NCI-H1048 (cell line): ENCODE measurements at regions not wholly inside any gene's neighbourhood (a gene's known extent, or its start where the extent isn't known, plus 50 kb on each side); places are given as distances from the start of the nearest gene placed in this dataset.
A peak's percentile ranks its signal among the peaks of the same experiment; 100 is the strongest.
"Not testable (repeated sequence)": the region's sequence is repeated elsewhere in the genome, so short reads cannot be mapped to it uniquely, and the experiment has no call there.

Source experiments
- DNase-seq: peaks from one replicate; lab custom pipeline; 2025; lab: John Stamatoyannopoulos, UW

DNA sequence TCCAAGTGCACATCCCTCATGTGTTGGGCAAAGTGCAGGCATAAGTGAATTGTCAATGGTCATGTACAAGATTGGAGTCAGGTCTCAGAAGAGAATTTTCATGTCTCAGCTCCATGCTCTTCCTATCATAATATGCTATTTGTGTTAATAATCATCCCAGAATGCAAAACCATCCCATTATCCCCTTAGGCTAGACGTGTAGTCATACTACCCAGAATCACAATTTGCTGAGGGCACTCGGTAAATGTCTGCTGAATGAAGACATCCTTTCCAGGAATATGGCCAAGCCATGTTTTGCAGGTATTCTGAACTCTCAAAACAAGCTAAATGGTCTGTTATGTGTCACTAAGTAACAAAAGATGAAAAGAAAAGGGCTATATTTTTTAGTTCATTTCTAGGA, 263.8 kb downstream of the RAD51AP2 start:
- DNase-seq, result no peak

DNA sequence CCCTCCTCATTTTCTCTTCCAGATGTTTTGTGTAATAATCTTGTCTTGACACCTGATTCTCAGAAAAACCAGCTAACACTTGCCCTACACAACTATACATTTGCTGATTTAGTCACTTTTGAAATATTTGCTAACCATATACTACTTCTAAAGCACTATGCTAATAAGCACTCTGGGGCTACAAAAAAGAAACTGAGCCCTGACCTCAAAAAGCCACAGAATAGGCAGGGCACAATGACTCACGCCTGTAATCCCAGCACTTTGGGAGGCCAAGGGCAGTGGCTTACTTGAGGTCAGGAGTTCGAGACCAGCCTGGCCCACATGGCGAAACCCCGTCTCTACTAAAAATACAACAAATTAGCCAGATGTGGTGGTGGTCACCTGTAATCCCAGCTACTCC, 266.0 kb downstream of the RAD51AP2 start:
- DNase-seq, result no peak

DNA sequence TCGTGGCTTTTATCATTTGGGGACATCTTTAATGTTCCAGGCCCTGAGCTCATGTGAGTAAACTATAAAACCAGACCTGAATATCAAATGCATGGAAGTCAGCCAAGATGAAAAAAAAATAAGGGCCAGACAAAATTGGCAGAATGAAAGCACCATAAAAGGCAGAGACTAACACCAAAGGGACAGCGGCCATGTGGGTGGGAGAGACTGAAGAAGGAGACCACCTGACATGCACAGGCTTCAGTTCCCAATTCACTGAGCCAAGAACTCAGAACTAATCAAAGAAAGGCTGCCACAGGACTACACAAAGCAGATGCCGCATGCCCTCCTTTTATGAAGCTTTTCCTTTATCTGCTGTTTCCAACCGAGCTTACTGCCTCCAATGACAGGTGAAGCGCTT, 267.1 kb downstream of the RAD51AP2 start:
- no peak for DNase-seq

GRCh38 chr2:17249249-17249648, 269.0 kb downstream of the RAD51AP2 start:
- DNase-seq, result no peak

DNA sequence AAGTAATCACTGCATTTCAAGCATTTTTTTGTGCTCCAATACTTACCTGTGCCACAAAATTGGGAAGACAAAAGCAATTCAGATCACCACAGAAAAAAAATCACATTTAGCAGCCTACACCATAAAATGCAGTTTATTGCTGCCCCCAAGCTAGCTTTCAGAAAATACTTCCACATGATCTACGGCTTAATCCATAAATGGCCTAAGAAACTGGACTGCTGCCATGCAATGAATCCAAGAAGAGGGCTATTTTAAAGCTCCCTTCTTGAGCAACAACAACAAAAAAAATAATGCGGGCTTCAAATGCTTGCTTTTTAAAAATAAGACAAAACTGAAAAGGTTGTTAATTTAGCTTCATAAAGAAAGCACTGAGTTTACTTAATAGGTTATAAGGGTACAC, 272.3 kb downstream of the RAD51AP2 start:
- DNase-seq, result peak; percentile 14

DNA sequence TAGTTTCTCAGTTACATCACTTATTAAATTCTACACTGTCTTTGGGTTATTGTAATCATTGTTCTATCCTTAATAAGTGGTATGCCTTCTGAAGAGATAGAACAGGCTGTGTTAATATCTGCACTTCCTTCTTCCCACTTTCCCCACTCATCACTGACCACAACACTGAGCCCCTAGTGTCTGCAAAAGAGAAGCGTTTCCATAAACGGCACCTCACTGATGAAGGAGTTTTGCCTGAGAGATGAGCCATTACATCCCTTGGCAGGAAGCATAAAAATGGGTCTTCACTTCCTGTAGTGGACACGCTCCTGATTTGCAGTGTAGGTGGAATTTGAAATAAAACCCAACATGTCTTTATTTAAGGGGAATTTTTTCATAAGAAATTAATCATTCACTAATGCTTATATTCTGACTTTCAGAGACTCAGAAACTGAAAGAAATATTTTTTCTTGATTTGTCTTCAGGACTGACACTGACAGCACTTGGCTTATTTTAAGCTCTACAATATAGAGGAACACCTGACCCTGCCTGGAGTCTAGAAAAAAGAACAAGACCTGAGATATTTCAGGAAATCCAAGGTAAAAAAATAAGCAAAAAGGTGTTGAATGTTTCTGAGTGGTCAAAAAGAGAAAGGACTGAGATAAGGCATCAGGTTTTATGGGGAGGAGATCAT, 275.3 kb downstream of the RAD51AP2 start:
- DNase-seq, result no peak

DNA sequence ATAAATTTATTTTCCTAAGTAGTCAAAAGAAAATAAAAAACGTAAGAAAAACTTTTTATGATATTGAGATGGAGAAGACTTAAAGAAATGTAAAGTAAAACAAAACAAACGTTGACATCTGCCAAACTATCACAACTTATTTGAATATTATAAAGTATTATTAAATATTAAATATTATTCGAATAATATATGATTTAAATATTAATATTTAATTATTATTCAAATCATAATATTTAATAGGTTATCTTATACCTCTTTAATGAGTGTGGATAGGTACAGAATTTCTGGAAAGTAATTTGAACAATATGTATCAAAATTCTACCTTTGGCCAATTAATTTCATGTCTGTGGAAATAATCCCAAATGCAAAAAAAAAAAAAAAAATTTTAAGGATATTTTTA, 278.7 kb downstream of the RAD51AP2 start:
- DNase-seq, result no peak

- DNase-seq, result no peak
Observed at GRCh38 chr2:17235167-17235566, 283.1 kb downstream of the RAD51AP2 start.

- no peak for DNase-seq
Observed at GRCh38 chr2:17232776-17233556, 285.3 kb downstream of the RAD51AP2 start.

GRCh38 chr2:17231394-17231965, 286.8 kb downstream of the RAD51AP2 start:
- DNase-seq, result no peak

GRCh38 chr2:17229414-17229813, 288.8 kb downstream of the RAD51AP2 start:
- DNase-seq, result no peak

DNA sequence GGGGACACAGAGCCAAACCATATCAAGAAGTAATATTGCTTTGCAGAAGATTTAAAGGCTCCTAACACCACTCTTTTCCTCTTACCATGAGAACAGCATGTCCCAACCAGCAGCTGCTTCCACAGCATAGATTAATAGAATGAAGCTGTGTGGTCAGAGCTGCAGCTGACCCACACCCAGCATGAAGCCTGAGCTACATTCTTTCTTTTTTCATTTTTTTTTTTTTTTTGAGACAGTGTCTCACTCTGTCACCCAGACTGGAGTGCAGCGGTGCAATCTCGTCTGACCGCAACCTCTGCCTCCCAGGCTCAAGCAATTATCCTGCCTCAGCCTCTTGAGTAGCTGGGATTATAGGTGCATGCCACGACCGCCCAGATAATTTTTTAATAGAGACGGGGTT, 289.8 kb downstream of the RAD51AP2 start:
- DNase-seq, result no peak

DNA sequence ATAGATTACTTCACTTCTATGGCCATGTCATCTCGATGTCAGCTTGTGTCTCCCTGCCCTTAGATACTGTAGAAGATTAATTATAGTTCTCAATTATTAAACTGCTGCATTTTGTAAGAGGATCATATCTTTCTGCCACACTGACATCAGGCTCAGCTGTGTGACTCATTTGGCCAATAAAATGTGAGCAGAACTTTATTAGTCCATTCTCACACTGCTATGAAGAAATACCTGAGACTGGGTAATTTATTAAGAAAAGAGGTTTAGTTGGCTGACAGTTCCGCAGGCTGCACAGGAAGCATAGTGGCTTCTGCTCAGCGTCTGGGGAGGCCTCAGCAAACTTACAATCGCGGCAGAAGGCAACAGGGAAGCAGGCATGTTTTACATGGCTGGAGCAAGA, 290.4 kb downstream of the RAD51AP2 start:
- DNase-seq, result no peak

GRCh38 chr2:17226941-17227490, 291.2 kb downstream of the RAD51AP2 start:
- DNase-seq, result no peak

GRCh38 chr2:17223211-17223610, 295.0 kb downstream of the RAD51AP2 start:
- DNase-seq, result no peak

DNA sequence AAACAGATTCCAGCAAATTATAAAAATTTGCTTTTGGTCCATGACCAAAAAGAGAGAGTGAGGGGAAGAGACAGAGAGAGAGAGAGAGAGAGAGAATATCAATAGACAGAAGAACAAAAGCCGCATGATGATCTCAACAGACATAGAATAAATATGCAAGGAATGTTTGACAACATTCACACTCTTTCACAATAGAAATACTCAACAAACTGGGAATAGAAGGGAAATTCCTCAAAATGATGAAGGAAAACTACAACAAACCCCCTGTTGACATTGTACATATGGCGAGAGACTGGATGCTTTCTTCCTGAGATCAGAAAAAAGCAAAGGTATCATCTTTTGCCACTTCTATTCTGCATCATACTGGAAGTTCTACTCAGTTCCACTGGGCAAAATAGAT, 309.7 kb downstream of the RAD51AP2 start:
- DNase-seq, result no peak

GRCh38 chr2:17206771-17207170, 311.5 kb downstream of the RAD51AP2 start:
- DNase-seq, result no peak

GRCh38 chr2:17204214-17204613, 314.0 kb downstream of the RAD51AP2 start:
- not testable (repeated sequence) for DNase-seq

- DNase-seq, result not testable (repeated sequence)
Observed at GRCh38 chr2:17202628-17203027, 315.6 kb downstream of the RAD51AP2 start.

DNA sequence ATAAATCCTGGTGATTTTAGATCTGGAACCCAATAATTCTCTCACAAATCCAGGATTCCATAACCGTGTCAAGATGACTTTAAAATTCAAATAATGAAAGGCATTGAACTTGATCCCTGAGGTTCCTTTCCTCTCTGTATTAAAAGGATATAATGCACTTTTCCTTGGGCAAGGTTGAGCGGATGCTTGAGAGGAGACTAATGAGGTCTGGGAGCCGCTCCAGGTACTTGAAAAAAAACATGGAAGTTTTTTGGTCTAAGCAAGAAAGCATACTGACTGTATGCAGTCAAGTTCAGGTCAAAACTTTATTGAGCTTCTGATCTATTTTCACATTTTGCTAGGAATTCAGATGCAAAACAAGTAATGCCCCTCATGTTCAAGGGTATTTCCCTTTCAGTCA, 318.5 kb downstream of the RAD51AP2 start:
- DNase-seq, result no peak

GRCh38 chr2:17196380-17196779, 321.9 kb downstream of the RAD51AP2 start:
- no peak for DNase-seq

DNA sequence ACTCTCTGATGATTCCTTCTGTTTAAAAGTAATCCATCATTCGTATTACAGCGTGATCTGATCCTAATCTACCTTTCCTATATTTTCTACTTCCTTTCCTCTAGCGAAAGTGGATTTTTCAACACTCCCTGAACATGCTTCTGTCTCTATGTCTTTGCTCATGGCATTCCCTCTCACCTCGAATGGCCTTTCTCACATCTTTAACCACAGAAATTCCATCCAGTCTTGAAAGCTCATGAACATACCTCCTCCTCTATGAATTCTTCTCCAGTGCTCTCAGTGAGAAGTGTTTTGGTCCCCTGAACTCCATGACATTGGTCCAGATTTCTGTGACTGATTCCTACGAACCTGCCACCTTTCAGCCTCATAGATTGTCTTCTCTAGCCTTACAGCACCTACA, 323.2 kb downstream of the RAD51AP2 start:
- DNase-seq, result no peak

DNA sequence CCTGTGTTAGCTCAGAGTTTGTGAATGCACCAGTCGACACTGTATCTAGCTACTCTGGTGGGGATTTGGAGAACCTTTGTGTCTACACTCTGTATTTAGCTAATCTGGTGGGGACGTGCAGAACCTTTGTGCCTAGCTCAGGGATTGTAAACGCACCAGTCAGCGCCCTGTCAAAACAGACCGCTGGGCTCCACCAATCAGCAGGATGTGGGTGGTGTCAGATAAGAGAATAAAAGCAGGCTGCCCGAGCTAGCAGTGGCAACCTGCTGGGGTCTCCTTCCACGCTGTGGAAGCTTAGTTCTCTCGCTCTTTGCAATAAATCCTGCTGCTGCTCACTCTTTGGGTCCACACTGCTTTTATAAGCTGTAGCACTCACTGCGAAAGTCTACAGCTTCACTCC, 324.2 kb downstream of the RAD51AP2 start:
- DNase-seq, result no peak
